AG08396 (cell line): ENCODE measurements at regions not wholly inside any gene's neighbourhood (a gene's known extent, or its start where the extent isn't known, plus 50 kb on each side); places are given as distances from the start of the nearest gene placed in this dataset.
A peak's percentile ranks its signal among the peaks of the same experiment; 100 is the strongest.

Source experiments
- DNase-seq: peaks from one replicate; pipeline ENCODE4 v3.0.0; 2012; ENCODE audit warnings: low spot score, mixed read lengths

DNA sequence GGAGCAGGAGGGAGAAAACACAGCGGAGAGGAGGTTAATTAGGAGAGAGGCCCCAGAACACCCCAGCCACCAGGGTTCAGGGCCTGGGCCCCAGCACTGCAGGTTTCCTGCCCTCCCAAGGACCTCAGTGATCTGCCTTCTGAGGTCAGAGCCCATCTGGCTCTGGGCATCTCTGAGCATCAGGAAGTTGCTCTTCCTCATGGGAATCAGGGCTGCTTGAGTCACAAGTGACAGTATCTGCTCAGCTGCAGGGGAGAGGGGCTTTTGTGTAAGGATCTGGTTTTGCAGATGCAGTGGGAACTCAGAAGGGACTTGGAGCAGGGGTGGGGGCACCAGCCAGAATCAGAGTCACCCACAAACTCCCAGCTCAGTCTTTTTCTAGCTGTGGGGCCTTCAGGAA lies 472.1 kb downstream of the PTPRU start:
- no peak for DNase-seq

DNA sequence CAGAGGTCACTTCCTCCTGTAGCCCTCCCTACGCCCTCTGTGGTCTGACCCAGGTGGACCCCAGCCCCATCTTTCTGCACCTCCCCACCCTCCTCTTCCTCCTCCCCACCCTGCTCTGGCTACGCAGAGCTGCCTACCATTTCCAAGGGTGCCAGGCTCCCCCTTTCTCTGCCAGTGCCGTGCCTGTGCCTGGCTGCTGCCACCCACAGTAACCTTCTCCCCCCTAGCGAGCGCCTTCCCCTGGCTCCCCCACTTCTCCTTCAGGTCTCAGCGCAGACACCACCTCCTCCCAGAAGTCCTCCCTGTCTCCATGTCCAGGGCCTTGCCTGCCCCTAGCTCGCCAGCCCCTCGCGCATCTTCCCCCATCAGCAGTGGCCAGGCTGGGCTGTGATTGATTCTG lies 471.5 kb downstream of the PTPRU start:
- no peak for DNase-seq

DNA sequence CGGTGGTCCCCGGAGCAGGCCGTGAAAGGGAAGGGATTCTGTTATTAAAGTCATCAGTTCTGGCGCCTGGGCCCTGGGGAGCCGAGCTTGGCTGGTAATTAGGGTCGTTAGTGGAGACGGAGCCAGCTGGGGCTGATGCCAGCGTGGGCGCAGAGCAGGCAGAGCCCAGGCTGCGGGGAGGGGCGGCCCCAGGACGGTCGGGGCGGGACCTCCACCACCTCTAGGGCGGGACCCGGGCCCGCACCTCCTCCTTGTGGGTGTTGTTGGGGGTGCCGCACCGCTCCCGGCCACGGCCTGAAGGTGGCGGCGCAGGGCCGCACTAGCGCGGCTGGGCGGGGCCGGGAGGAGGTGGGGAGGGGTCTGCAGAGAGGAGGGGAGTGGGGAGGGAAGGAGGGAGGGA lies 470.6 kb downstream of the PTPRU start:
- peak; percentile 87 for DNase-seq

DNA sequence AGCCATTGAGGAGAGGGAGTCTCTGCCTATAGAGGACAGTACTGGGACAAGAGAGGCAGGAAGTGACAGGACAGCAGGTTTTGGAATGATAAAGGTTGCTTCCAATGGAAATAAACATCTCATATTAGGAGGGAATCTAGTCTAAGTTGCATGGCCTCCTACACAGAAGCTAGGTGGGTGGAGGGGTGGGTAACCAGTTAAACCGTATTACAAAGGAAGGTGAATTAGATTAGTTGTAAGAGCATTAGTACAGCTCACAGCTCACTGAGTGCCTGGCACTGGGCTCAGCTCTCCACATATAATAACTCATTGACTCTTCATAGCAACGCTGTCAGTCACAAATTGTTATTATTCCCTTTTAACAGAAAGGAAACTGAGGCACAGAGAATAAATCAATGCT lies 468.1 kb downstream of the PTPRU start:
- no peak for DNase-seq

DNA sequence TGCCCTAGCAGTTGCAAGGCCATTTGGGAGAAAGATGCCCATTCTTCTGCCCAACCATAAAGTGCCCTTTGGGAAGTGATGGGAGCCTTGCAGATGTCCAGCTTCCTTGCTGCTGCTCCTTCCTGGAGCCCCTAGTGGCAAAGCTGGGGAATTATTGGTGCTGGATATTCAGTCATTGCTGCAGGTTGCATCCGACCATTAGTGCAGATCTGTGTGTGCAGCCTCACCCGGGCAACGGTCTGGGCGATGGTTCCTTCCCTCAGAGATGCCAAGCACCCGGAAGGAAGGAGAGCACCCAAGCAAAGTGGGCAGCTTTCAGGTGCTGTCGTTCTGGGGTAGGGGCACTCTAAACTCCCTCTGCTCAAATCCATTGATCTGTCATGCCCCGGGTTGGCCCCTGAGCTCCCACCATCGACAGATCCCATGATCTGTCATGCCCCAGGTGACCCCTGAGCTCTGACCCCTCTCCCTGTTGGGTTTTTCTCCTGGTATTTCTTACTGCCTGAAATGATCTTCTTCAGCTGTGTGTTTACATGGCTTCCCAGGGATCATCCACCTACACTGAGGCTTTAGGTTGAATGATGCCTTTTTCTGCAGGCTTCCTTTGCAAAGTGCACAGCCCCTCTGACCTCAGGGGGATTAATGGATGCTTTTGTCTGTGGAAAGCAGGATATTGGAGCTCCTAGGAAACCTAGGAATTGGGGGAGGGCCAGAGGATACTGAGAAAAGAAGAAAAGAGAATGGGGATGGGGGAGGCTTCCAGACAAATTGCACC lies 467.5 kb downstream of the PTPRU start:
- peak; percentile 82 for DNase-seq

DNA sequence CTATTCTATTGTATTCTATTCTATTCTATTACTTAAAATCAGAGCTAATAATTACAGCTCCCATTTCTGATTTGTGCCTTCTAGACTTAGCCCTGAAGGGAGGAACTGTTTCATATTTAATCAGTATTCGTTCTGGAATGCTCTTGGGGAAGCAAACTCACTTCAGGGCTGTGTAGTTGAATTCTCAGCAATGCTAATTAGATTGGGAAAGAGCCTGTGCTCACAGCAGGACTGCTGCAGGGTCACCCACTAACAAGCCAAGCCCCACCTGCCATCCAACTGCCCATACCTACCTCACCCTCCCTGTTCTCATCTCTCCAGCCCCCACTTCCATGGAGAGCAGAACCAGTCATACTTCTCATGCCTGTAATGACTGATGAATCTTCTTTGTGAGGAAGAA lies 464.2 kb downstream of the PTPRU start:
- DNase-seq, result no peak

DNA sequence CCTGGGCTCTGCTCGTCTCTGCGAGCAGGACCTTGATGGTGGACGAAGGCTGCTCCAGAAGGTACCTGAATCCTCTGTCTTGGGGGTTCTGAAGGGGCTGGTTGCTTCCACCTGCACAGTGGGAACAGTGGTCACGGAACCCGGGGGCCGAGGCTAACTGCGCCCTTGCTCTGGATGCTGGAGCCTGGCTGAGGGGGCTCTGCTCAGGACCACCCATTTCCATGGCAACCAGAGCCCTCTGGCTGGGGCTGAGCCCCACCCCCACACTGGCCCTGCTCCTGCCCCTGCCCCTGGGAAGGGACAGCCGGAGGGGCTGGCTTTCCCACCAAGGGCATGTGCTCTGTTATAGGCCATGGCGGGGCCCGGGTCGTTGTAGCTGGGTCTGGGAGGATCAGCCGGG lies 462.3 kb downstream of the PTPRU start:
- DNase-seq, result no peak

DNA sequence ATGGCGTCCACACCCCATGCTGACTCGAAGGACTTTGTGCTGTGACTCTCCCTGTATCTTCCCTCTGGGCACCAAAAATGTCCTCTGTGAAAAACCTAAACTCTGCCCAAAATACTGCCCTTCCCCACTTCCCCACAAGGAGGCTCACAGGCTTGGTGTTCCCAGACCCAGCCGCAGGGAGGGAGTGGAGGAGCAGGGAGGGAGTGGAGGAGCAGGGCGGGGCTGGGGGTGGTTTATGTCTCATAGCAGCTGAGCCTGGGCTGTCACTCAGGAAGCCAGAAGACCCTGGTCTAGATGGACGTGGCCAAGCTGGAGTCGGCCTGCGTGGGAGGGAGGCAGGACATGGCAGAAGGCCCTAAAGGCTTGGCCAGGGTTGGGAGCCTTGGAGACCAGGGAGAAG lies 461.7 kb downstream of the PTPRU start:
- peak; percentile 86 for DNase-seq

DNA sequence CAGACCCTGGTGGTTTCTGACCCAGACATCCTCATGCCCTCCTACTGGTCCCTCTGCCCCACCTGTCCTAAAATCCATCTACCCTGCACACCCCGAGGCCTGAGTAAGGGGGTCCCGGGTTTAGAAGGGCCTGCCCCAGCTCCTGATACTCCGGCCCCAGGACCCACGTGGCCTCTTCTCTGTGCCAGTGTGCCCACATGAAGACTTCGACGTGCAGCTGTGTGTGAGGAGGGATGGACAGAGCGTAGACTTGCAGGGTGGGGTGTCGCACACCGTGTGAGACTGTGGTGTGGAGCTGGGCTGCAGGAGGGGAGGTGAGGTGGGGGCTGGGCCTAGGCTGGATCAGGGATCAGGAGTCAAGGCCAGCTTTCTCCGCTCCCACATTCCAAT lies 461.1 kb downstream of the PTPRU start:
- no peak for DNase-seq

DNA sequence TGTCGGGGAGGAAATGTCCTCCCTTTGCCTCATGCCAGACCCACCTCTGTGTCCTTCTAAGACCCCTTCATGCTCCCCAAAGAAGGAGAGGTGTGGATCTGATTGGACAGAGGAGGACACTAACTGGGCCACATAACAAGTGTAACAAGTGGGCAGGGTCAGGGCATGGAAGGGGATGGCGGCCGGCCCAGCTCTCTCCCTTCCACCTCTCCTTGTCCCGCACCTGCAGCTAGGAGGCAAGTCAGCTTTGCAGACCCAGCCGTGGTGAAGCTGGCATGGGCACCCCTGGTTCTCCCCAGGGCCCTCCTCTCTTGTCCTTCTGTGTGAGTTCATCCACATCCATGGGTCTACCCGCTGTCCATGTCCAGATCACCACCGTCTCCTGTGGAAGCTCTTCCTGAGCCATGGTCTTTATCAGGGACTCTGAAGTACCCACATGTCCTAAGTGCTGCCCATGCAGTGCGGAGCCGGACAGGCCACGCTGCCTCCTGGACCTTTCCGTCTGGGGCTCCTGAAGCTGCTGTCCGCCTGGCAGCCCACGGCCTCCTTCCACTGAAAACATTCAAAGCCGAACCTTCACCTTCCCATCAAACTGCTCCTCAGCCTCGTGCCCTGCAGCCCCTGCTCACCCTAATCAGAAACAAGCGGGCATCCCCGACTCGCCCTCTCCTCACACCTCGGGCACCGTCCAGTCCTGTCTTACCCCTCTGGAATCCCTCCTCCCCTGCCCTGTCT lies 460.5 kb downstream of the PTPRU start:
- no peak for DNase-seq

DNA sequence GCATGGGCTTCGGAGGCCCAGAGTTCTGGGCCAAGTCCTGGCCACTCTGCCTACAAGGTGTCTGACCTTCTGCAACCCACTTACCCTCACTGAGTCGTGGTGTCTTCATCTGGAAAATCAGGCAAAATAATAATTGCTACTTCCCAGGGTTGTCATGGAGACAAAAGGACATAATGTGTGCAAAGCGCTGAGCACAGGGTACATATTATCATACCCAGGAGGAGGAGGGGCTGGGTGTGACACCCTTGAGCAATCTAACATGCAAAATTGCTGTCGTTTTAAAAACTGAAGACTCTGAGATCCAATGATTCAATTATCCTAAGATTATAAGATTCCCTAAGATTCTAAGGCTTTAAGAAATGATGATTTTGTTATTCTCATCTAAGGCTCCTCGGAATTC lies 459.5 kb downstream of the PTPRU start:
- no peak for DNase-seq

DNA sequence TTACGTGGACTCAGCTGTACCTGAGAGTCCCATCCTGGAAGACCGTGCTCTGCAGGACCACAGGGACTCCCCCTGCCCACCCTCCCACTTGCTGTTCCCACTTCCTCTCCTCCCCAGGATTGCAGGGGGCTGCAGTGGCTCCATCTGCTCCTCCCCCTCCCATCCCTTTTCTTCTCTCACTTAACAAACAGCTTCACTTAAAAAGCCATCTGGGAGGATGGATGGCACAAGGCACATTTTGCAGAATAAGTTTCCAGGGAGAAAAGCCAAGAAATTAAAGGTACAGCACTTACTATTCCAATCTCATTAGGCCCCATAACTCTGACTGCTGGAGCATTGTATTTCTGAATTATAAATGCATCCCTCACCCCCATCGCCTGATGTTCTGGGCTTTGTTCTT lies 458.7 kb downstream of the PTPRU start:
- DNase-seq, result no peak

DNA sequence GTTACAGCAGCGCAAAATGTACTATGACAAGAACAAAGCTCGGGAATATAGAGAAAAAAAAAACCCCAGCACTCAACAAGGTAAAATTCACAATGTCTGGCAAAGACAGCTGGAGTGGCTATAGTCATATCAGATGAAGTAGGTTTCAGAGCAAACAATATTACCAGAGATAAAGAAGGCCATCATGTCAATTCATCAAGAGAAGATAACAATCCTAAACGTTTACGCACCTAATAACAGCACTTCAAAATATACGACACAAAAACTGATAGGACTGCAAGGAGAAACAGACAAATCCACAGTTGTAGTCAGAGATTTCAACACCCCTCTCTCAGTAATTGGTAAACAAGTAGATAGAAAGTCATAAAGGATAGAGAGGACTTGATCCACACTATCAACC lies 455.2 kb downstream of the PTPRU start:
- no peak for DNase-seq

DNA sequence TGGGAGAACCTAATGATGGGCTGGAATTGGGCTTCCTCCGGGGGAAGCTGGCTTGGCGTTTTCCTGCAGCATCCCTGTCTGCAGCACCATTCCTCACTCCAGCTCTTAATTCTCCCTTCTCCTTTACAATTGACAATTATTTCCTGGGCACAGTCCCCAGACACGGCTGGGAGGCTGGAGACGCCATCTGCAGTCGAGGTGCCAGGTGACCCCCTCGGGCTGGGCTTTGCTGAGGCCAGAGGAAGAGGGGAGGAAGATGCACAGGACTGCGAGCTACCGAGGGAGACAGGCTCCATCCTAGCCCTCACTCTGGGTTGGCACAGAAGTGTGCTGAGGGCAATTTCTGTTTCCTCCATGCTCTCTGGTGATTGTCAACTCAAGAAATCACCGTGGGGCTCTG lies 453.8 kb downstream of the PTPRU start:
- DNase-seq, result no peak

DNA sequence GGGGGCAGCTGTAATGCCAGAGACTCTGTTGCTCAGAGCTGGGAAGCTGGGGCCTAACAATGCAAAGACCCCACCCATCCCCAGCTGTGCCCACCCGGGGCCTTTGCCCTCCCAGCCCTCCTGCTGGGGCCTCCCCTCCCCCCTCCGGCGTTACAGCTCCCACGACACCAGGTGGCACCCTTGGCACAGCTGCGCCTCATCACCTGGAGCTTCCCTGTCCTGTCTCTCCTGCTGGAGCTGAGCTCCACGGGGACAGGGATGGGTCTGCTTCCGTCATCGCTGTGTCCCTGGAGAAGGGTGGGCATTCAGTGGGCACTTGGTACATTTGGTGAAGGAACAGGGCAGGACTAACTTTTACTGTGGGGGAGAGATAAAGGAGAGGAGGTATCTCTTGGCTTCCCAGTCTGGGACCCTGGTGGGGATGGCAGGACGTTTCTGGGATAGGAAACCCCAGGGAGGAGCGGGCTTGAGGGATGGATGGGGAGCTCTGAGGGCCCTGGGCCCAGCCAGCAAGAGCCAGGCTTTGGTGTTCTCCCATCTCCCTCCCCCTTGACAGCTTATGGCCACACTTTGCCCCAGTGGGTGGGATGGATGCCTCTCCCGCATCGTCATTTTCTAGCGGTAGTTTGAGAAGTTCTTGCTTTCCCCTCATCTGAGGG lies 453.2 kb downstream of the PTPRU start:
- DNase-seq, result no peak

DNA sequence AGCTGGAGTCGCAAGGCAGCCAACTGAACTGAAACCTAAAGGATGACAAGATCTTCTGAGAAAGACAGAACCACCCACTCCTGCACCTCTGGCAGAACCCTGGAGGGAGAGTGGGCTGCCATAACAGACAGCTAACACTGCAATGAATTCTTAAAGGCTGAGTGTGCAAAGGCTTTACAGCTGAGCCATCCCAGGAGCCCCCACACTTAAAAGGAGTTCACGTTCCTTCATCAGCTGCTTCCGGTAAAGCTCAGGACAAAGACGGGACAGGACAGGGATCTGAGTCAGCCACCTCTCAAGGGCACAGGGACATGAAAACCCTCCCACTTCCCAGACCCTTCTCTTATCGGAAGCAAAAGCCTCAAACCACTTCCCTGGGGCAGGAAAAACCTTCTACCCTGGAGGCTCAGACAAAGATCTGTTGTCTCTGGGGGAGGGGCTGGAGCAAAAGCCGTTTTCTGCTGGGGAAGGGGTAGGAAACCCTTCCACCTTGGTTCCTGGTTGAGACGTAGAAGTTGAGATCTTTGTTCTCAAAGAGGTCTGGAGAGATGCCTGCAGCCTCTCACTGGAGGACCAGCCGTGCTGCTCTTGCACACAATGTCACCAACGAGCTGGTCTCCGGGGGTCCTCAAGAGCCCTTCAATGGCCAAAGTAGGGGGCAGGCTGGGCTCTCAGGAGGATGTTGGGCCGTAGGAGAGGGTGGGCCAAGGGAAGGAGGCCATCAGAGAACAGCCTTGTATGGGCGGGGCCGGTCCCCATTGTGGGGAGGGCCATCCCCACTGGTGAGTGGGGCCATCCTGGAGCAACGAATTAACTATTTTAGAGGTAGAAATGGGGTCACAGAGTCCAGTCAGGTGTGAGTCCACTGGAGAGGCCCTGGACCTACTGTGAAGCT lies 452.4 kb downstream of the PTPRU start:
- DNase-seq, result peak; percentile 75

DNA sequence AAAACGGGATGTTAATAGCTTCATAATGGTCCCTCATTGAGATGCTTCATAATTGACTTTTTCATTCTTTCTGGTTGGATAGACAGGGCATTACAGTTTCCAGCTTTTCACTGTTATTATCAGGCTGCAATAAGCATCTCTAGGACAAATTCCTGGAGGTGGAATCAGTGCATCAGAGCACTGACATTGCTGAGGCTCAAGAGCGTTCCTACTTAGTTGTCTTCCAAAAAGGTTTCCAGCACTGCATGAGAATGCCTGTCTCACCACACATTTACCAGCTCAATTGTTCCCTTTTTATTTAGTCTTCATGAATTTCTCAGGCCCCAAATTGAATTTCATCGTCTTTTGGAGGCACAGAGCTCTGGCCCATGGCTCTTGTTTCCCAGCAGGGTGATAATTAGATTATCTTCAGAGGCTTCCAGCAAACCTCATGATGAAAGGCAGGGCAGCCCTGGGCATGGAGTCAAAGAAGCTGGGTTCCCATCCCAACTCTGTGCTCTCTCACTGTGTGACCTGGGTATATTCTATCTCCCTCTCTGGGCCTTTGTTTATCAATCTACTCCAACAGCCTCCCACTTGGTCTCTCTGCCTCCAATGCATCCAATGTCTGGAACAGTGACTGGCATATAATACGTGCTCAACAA lies 451.4 kb downstream of the PTPRU start:
- peak; percentile 35 for DNase-seq

DNA sequence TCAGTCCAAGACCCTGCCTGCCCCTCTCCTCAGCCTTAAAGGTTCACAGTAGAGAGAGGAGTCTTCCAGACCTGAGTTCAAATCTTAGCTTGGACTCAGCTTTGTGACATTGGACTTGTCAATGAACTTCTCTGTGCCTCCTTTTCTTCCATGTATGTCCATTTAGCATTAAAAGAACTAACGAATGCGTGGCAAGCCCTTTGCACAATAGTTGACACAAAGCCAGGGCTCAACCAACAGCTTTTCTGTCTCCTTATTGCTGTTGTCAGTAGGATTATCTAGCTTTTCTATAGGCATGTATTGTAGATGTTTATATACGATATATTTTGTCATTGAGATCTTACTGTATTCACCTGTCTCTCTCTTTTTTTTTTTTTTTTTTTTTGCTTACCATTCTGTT lies 450.8 kb downstream of the PTPRU start:
- no peak for DNase-seq

DNA sequence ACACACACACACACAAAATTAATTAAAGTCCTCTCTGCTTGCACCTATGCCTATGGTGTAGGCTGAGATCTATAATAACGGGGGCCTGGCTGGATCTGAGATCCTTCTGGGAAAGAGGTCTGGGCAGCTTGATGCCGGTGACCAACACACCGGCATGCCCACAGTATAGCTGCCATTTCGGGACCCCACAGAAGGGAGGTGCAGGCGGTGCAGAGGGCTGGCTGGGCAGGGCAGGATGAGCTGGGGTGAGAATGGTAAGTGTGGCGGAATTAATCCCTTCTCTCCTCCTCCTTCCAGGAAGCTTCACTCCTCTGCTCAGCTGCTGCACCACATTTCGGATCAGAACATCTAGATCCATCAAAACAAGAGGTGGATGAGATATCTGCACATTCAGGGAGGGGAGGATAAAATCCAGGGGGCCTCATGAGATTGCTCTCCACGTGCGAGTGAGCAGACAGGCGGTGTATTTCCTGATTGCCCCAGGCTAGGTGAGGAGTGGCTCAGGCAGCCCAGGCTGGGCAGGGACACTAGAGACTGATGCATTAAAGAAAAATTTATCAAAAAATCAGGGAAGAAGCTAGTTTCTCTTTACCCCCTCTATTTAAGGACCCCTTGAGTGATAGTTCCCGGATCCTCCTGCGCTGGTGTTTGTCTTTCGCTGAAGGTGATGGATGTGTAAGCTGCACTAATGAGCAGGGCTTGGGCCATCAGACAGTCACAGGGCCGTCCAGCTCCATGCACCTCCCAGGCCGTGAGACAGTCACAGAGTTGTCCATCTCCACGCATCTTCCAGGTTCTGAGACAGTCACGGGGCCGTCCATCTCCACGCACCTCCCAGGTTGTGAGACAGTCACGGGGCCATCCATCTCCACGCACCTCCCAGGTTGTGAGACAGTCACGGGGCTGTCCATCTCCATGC lies 449.9 kb downstream of the PTPRU start:
- no peak for DNase-seq

DNA sequence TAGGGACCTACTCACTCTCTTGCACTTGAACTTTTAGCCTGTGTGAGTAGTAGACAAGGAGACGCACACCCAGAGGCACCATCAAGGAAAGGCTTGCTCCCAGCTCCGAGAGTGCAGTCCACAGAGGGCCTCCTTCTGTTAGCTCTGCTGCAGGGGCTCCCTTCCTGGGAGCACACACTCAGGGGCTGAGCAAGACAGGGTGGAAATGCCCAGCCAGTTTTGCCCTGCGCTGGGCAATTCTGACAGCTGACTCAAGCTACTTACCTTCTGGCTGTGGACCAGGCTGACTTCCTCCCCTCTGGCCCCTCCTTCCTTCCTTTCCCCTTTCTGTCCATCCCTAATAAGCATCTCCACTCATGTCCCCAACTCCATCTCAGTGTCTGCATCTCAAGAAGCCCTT lies 449.1 kb downstream of the PTPRU start:
- DNase-seq, result no peak

DNA sequence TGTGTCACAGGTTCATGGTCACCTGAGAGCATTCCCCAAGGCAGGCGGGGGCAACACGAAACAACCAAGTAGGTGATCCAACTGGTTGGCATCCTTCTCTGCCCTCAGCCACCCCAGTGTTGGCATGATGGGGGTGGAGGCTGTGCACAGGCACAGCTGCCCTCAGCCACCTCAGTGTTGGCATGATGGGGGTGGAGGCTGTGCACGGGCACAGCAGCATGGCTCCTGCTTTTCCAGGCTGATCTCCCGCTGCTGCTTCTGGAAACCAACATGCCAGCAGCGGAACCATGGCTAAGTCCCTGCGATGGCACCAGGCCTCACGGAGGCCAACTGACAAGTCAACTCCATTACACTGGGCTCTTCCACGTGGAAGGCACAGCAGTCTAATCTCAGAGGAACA lies 447.8 kb downstream of the PTPRU start:
- no peak for DNase-seq
